ENCODE measurements at regions not wholly inside any gene's neighbourhood (a gene's known extent, or its start where the extent isn't known, plus 50 kb on each side); places are given as distances from the start of the nearest gene placed in this dataset.

- H3K27me3 Mint-ChIP-seq (ENCODE audit: insufficient read depth, low read depth): peaks cover 5% of the 10 kb centered on the region
- no peak for TF ChIP-seq CTCF (IDR thresholded peaks at IDR 0.05)
- TF ChIP-seq EZH2phosphoT487 (IDR thresholded peaks at IDR 0.05): no peak
- TF ChIP-seq EZH2 (IDR thresholded peaks at IDR 0.05): no peak
- peak; percentile 56 for DNase-seq (ENCODE audit: low spot score)
- Histone ChIP-seq H3K36me3 (no peaks in the 10 kb centered on the region), H3K9me3 (ENCODE audit: low read depth) (no peaks in the 10 kb centered on the region), H3K4me1 (peaks cover 5% of the 10 kb centered on the region), H3K4me3 (peak overlapping the region; percentile 97), H3K27ac (no peak overlapping the region), H3K4me2 (peak overlapping the region; percentile 88), H3K9ac (no peak overlapping the region), H3K27me3 (peaks cover 35% of the 10 kb centered on the region), H4K20me1 (ENCODE audit: low read depth) (no peaks in the 10 kb centered on the region), H3K79me2 (ENCODE audit: low read depth) (peaks cover 35% of the 10 kb centered on the region), H2AFZ (replicated peaks) (peak overlapping the region; percentile 89), H3F3A (ENCODE audit: low read depth) (peaks cover 39% of the 10 kb centered on the region)
- peak overlapping the region; percentile 97 for H3K4me3 Mint-ChIP-seq
- peaks cover 8% of the 10 kb centered on the region for H3K36me3 Mint-ChIP-seq
- H3K4me1 Mint-ChIP-seq: peaks cover 48% of the 10 kb centered on the region
- H3K9me3 Mint-ChIP-seq: peaks cover 5% of the 10 kb centered on the region
- H3K27ac Mint-ChIP-seq: peak overlapping the region; percentile 98
These were observed 387.5 kb downstream of the BCAT1 start for GRCh38 chr12:24561411-24561871.

- Mint-ChIP-seq H3K27me3 (ENCODE audit: insufficient read depth, low read depth) (peaks cover 7% of the 10 kb centered on the region), H3K9me3 (peaks cover 5% of the 10 kb centered on the region), H3K4me3 (peak overlapping the region; percentile 97), H3K27ac (peak overlapping the region; percentile 98), H3K4me1 (peaks cover 48% of the 10 kb centered on the region), H3K36me3 (peaks cover 13% of the 10 kb centered on the region)
- Histone ChIP-seq H3K27ac (no peak overlapping the region), H4K20me1 (ENCODE audit: low read depth) (no peaks in the 10 kb centered on the region), H3K36me3 (no peaks in the 10 kb centered on the region), H3K9me3 (ENCODE audit: low read depth) (no peaks in the 10 kb centered on the region), H3K27me3 (peaks cover 35% of the 10 kb centered on the region), H3K4me1 (peaks cover 5% of the 10 kb centered on the region), H2AFZ (replicated peaks) (no peak overlapping the region), H3K79me2 (ENCODE audit: low read depth) (peaks cover 35% of the 10 kb centered on the region), H3K4me3 (peak overlapping the region; percentile 97), H3K4me2 (peak overlapping the region; percentile 88), H3F3A (ENCODE audit: low read depth) (peaks cover 39% of the 10 kb centered on the region), H3K9ac (no peak overlapping the region)
- TF ChIP-seq CTCF (IDR thresholded peaks at IDR 0.05) (no peak), EZH2 (IDR thresholded peaks at IDR 0.05) (no peak), EZH2phosphoT487 (IDR thresholded peaks at IDR 0.05) (no peak)
- DNase-seq (ENCODE audit: low spot score): peak; percentile 14
These were observed 388.1 kb downstream of the BCAT1 start for GRCh38 chr12:24560831-24561271.

- peaks cover 7% of the 10 kb centered on the region for H3K27me3 Mint-ChIP-seq (ENCODE audit: insufficient read depth, low read depth)
- Histone ChIP-seq H3K79me2 (ENCODE audit: low read depth) (peaks cover 35% of the 10 kb centered on the region), H3K27ac (no peak overlapping the region)
These were observed 388.6 kb downstream of the BCAT1 start for GRCh38 chr12:24560192-24560775.

More at GRCh38 chr12:24560192-24560775, 388.6 kb downstream of the BCAT1 start:
- no peak for DNase-seq (ENCODE audit: low spot score)
- Histone ChIP-seq H3K36me3 (no peaks in the 10 kb centered on the region), H2AFZ (replicated peaks) (no peak overlapping the region), H3K4me3 (no peak overlapping the region), H3K4me2 (peak overlapping the region; percentile 88), H3K4me1 (peaks cover 6% of the 10 kb centered on the region), H3F3A (ENCODE audit: low read depth) (peaks cover 34% of the 10 kb centered on the region), H4K20me1 (ENCODE audit: low read depth) (no peaks in the 10 kb centered on the region), H3K9me3 (ENCODE audit: low read depth) (no peaks in the 10 kb centered on the region), H3K9ac (no peak overlapping the region), H3K27me3 (peaks cover 32% of the 10 kb centered on the region)
- Mint-ChIP-seq H3K36me3 (peaks cover 15% of the 10 kb centered on the region), H3K27ac (peak overlapping the region; percentile 98), H3K4me1 (peaks cover 46% of the 10 kb centered on the region), H3K9me3 (peaks cover 5% of the 10 kb centered on the region), H3K4me3 (peak overlapping the region; percentile 97)
- TF ChIP-seq EZH2 (IDR thresholded peaks at IDR 0.05) (no peak), CTCF (IDR thresholded peaks at IDR 0.05) (no peak), EZH2phosphoT487 (IDR thresholded peaks at IDR 0.05) (no peak)

Data from neural progenitor cell (in vitro differentiated cells).